Central memory CD8-positive, alpha-beta T cell (primary cell): ENCODE measurements at regions not wholly inside any gene's neighbourhood (a gene's known extent, or its start where the extent isn't known, plus 50 kb on each side); places are given as distances from the start of the nearest gene placed in this dataset.

Source experiments
- ATAC-seq: fragments of 150-1000 bp; cut with Tn5 transposase; replicated peaks from 2 replicates; pipeline ENCODE4 v1.10.0; 2022; ENCODE audit warnings: mild to moderate bottlenecking, moderate FRiP score, moderate number of reproducible peaks; ENCODE audit not compliant: poor library complexity, severe bottlenecking; ENCODE audit errors: extremely low read depth
- DNase-seq, 2 donors: peaks; one replicate each; pipeline ENCODE4 v3.0.0; 2021; ENCODE audit warnings: low spot score in 2 of 2
- H3K27ac Mint-ChIP-seq: one replicate; pipeline ENCODE4 v1.8.0; 2022; ENCODE audit warnings: low read depth, mild to moderate bottlenecking, moderate library complexity, mixed read lengths
- H3K27me3 Mint-ChIP-seq: one replicate; pipeline ENCODE4 v1.8.0; 2022; ENCODE audit warnings: mixed read lengths
- H3K36me3 Mint-ChIP-seq: one replicate; pipeline ENCODE4 v1.8.0; 2022; ENCODE audit warnings: mild to moderate bottlenecking, moderate library complexity, mixed read lengths; ENCODE audit not compliant: insufficient read depth
- H3K4me1 Mint-ChIP-seq: one replicate; pipeline ENCODE4 v1.8.0; 2022; ENCODE audit warnings: mixed read lengths
- H3K4me3 Mint-ChIP-seq: one replicate; pipeline ENCODE4 v1.8.0; 2022; ENCODE audit warnings: mild to moderate bottlenecking, moderate library complexity, mixed read lengths
- H3K9me3 Mint-ChIP-seq: one replicate; pipeline ENCODE4 v1.8.0; 2022; ENCODE audit warnings: mixed read lengths

DNA sequence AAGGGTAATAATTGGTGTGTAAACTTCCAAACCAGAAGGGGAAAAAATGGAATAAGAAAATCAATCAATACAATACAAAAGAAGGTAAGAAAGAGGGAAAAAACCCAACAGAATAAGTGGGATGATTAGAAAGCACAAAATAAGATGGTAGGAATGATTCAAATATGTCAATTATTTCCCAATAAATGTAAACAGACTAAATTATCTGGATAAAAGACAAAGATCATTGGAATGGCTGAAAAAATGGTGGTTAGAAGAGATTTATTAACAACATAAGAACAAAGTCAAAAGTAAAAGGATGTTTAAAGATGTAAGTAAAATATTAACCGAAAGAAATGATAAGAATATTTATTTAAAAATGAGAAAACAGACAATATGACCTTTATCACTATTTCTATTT lies 103.5 kb upstream of the YWHAQ start:
- DNase-seq, result no peak
- Mint-ChIP-seq H3K27ac (no peak overlapping the region), H3K9me3 (no peaks in the 10 kb centered on the region), H3K4me1 (peaks cover 48% of the 10 kb centered on the region), H3K27me3 (no peaks in the 10 kb centered on the region), H3K36me3 (peaks cover 2% of the 10 kb centered on the region), H3K4me3 (no peak overlapping the region)
- no peak for ATAC-seq

DNA sequence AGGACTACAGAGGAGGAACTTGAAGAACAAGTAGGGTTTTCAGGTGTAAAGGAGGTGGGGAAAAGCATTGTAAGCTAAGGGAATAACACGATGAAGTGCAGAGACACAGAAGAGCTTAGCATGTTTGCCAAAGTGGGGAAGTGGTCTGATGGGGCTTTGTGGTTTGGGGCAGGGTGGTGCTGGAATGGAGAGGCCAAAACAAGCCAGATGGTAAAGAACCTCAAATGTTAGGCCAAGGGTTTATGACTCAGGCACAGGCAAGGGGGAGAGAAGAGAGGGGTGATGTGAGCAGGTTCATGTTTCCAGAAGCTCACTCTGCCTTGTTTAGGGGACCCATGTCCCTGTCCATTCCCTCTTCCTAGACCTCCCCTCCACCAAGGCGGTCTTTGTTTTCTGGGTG lies 104.5 kb upstream of the YWHAQ start:
- Mint-ChIP-seq H3K27me3 (no peaks in the 10 kb centered on the region), H3K4me3 (peak overlapping the region; percentile 1), H3K36me3 (peaks cover 4% of the 10 kb centered on the region), H3K9me3 (no peaks in the 10 kb centered on the region), H3K4me1 (peaks cover 52% of the 10 kb centered on the region), H3K27ac (peak overlapping the region; percentile 47)
- ATAC-seq, result peak; percentile 17
- no peak for DNase-seq

DNA sequence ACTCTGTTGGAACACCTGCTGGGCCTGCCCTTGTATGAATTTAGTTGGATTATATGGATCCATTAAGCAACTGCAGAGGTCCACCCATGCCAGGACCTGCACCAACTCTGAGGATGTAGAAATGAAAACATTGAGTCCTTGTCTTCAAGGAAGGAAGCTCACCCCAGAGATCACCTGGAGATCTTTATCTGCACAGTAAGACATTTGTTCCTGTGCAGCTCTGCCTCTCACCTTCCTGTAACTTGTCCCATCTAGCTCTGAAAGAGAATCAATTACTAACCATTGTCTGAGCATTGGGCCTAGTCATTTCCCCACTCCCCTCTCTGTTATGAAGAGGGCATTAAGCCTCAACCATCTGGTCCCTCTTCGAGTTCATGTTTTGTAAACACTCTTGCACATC lies 105.2 kb upstream of the YWHAQ start:
- no peaks in the 10 kb centered on the region for H3K27me3 Mint-ChIP-seq
- H3K36me3 Mint-ChIP-seq, result peaks cover 4% of the 10 kb centered on the region
- no peak overlapping the region for H3K4me3 Mint-ChIP-seq
- H3K4me1 Mint-ChIP-seq, result peaks cover 52% of the 10 kb centered on the region
- no peak overlapping the region for H3K27ac Mint-ChIP-seq
- no peaks in the 10 kb centered on the region for H3K9me3 Mint-ChIP-seq
- no peak for DNase-seq
- no peak for ATAC-seq

DNA sequence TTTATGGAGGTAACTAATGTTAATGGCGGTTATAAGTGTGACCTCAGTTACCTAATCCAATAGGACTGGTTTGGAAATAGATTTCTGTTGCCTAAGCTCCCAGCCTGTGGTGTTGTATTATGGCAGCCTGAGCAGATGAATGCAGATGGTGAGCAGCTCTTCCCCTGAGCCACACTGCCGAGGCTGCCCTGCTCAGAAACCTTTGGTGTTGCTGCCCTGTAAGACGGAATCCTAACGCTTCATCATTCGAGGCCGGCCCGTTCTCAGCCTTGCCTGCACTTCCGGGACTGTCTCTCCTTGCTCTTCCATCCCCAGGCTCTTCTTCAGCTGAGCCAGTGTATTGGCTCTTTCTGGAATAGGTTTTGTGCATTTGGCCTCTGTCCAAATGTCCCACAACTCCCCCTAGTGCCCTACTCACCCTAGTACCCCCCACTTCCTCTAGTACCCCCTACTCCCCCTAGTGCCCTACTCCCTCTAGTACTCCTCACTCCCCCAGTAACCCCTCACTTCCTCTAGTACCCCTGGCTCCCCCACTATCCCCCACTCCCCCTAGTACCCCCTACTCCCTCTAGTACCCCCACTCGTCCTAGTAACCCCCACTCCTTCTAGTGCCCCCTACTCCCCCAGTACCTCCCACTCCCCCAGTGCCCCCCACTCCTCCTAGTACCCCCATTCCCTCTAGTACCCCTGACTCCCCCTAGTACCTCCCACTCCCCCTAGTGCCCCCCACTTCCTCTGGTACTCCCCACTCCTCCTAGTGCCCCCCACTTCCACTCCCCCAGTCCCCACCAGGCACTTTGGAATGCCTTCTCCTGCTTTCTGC lies 106.0 kb upstream of the TAF1B start:
- H3K4me3 Mint-ChIP-seq, result no peak overlapping the region
- H3K4me1 Mint-ChIP-seq, result peaks cover 52% of the 10 kb centered on the region
- no peaks in the 10 kb centered on the region for H3K27me3 Mint-ChIP-seq
- H3K36me3 Mint-ChIP-seq, result peaks cover 4% of the 10 kb centered on the region
- ATAC-seq (no peak), DNase-seq (no peak)
- H3K9me3 Mint-ChIP-seq, result no peaks in the 10 kb centered on the region
- peak overlapping the region; percentile 98 for H3K27ac Mint-ChIP-seq

DNA sequence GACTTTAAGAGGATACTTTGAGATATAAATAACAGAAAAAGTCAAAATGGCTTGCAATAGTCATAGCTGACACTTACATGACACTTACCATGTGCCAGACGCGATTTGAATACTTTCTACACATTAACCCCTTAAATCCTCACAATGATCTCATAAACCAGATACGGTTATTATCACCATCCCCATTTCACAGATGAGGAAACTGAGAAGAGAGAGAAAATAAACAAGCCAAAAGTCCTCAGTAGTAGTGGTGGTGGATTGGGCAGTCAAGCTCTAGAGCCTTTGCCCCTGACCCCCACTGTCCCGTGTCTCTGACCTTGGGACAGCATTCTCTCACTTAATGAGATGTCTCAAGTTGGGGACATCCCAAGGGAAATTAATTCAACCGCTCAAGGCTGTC lies 105.2 kb upstream of the TAF1B start:
- Mint-ChIP-seq H3K27me3 (no peaks in the 10 kb centered on the region), H3K9me3 (no peaks in the 10 kb centered on the region), H3K4me1 (peaks cover 47% of the 10 kb centered on the region), H3K27ac (peak overlapping the region; percentile 98), H3K4me3 (peak overlapping the region; percentile 83), H3K36me3 (peaks cover 4% of the 10 kb centered on the region)
- ATAC-seq, result no peak
- DNase-seq, result no peak

DNA sequence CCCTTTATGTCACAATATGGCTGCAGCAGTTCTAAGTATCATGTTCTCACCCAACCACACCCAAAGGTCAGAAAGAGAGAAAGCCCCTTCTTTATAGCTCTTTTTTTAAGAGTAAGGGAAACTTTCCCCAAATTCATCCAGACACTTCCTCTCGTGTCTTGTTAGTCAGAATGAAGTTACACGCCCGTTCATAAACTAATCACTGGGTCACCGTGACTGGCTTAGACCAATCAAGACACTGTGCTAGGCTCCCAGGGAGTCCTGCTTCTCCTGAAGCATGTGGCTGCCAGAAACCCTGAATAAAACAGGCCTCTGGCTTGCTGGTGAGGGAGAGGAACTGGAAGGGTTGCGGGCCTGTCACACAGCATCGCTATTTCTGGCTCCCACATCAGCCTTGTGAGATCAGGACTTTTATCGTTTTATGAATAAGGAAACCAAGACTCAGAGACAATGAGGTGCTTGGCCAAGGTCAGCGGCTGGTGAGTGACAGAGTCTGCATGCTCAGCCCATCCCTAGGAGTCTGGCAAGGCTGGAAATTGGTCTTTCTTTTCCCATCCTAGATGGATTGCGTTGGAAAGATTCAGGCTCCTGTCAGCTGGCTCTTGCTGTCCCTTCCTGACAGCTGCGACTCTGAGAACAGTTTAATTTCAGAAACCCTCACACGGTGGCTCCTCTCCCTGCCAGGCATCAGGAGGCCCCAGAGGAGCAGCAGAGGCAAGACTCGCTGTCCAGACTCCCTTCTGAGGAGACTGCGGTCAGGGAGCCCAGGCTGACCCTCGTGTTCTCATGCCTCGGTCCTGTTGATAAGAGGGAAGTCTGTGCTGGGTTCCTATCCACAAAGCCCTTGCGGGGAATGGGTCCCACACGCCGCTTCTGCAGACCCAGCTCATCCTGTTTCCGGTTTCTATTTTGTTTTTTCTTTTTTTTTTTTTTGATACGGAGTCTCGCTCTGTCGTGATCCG lies 104.5 kb upstream of the TAF1B start:
- DNase-seq (no peak), ATAC-seq (peak; percentile 23)
- Mint-ChIP-seq H3K27ac (peak overlapping the region; percentile 98), H3K27me3 (no peaks in the 10 kb centered on the region), H3K4me1 (peaks cover 47% of the 10 kb centered on the region), H3K9me3 (no peaks in the 10 kb centered on the region), H3K4me3 (peak overlapping the region; percentile 83), H3K36me3 (peaks cover 4% of the 10 kb centered on the region)

DNA sequence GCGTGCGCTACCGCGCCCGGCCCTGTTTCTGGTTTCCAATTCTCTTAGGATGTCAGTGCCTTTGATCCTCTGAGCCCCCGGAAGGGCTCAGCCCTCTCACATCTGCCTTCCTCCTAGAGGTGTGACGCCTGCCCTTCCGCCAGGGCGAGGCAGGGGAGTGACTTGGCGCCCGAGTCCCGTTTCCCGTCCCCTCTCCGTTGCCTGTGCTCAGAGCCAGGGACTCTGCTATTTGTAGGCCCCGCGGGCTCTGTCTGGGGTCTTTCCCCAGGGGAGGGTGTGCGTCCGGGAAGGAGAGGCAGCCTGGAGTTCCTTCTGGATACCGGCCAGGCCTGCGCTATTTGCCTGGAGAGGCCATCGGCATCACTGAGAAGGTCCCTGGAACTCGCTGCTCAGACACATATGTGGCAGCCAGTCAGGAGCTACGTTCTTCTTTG lies 103.7 kb upstream of the TAF1B start:
- Mint-ChIP-seq H3K27me3 (no peaks in the 10 kb centered on the region), H3K4me1 (peaks cover 47% of the 10 kb centered on the region), H3K4me3 (peak overlapping the region; percentile 83), H3K9me3 (no peaks in the 10 kb centered on the region), H3K27ac (peak overlapping the region; percentile 98), H3K36me3 (peaks cover 4% of the 10 kb centered on the region)
- DNase-seq (peak in 1 of 2 donors; percentile 41), ATAC-seq (peak; percentile 81)

DNA sequence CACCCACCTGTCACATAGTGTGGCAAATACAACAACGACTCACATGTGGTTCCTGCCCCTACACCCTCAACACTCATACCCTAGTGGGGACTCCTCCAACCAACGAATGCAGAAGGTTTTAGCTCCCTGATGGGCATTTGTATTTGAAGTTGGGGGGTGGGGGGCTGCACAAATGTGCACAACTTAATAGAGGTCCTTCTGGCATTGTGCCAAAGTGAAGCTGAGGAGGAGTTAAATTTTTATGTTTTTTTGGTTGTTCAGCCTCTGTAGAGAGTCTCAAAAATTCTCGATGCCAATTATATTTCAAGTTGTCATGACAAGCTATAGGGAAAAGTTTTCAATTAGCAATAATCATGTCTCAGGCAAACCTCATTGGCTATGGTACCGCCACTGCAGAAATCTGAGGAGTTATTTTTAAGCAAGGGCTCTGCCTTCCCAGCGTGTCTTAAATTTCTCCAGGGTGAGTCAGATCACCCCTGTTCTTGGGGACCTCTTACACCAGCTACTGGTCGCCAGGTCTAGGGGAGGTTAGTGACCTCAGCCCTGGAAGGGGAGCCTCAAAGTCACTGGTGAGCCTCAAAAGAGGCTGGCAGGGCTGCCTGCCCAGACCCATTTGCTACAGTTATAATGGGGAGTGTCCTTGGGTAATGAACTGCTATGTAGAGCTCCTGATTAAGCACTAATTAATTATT lies 102.7 kb upstream of the TAF1B start:
- H3K27ac Mint-ChIP-seq, result peak overlapping the region; percentile 16
- H3K4me3 Mint-ChIP-seq, result peak overlapping the region; percentile 20
- H3K27me3 Mint-ChIP-seq, result no peaks in the 10 kb centered on the region
- H3K36me3 Mint-ChIP-seq, result peaks cover 4% of the 10 kb centered on the region
- no peak for ATAC-seq
- DNase-seq, result no peak
- no peaks in the 10 kb centered on the region for H3K9me3 Mint-ChIP-seq
- H3K4me1 Mint-ChIP-seq, result peaks cover 38% of the 10 kb centered on the region

DNA sequence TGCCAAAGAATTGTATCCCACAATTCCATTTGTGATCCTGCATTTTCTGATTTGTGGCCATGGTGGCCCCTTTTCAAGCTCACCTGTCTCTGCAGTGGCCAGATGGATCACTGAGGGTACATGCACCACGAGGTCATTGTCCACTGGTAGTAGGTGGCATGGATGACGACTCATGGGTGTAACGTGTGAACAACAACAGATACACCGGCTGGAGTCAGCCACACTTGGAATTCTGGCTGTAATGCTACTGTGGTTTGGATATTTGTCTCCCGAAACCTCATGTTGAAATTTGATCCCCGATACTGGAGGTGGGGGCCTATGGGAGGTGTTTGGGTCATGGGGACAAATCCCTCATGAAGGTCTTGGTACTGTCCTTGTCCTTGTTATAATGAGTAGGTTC lies 102.2 kb upstream of the TAF1B start:
- no peak for DNase-seq
- Mint-ChIP-seq H3K27ac (no peak overlapping the region), H3K4me1 (peaks cover 33% of the 10 kb centered on the region)

DNA sequence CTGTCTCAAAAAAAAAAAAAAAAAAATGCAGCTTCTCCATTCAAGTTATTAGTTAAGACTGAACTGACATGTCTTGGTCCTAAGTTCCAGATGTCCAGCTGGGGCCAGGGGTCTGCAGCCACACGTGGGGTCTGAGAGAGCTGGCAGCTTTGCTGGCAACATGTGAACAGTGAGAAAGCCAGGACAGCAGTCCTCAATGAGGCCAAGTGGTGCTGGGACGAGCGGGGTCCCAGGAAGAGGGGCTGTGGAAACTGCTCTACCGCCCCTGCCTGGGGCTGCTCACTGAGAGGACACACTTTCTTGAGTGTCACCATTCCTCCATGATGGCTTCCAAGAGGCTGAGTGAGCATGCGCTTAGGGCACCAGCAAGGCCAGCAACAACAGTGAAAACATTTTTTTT lies 100.7 kb upstream of the TAF1B start:
- H3K4me1 Mint-ChIP-seq, result peaks cover 20% of the 10 kb centered on the region
- ATAC-seq (no peak), DNase-seq (no peak)
- H3K4me3 Mint-ChIP-seq, result no peak overlapping the region
- H3K36me3 Mint-ChIP-seq, result peaks cover 4% of the 10 kb centered on the region
- no peaks in the 10 kb centered on the region for H3K27me3 Mint-ChIP-seq
- no peaks in the 10 kb centered on the region for H3K9me3 Mint-ChIP-seq
- peak overlapping the region; percentile 12 for H3K27ac Mint-ChIP-seq

More for the DNA sequence above, 102.2 kb upstream of the TAF1B start:
- no peak for ATAC-seq
- H3K36me3 Mint-ChIP-seq, result peaks cover 4% of the 10 kb centered on the region
- no peaks in the 10 kb centered on the region for H3K9me3 Mint-ChIP-seq
- peak overlapping the region; percentile 5 for H3K4me3 Mint-ChIP-seq
- H3K27me3 Mint-ChIP-seq, result no peaks in the 10 kb centered on the region

DNA sequence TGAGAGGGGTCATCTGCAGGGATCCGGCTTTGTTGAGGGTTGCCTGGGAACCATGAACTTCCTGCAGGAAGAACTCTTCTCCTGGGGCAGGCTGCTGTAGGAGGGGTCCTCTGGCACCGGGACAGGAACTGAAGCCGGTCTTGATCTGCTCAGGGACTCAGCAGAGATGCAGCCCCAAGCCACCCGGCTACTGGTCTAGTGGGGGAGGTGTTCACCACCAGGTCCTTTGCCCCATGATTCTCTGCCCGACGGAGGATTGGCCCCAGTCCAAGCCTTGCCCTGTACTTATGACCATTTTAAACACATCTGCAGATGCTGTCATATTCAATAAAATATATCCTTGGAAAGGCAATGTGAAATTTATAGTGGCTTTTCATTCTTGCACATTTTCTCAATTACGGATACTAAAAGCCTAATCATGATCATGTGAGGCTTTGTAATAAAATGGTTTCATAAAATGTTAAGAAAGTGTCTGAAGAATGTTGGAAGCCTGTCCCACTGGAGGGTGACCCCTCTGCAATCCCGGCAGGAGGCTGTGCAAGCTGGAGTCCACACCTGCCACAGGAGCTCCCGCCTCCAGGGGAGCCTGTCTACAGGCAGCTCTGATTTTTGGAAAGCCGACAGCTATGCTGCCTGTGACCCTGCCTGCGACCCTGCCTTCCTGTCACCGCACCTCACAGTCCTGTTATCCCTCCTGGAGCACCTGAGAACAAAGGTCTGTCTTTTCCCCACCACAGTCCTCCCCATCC lies 98.8 kb upstream of the TAF1B start:
- Mint-ChIP-seq H3K4me3 (no peak overlapping the region), H3K4me1 (peaks cover 15% of the 10 kb centered on the region), H3K9me3 (no peaks in the 10 kb centered on the region), H3K27me3 (no peaks in the 10 kb centered on the region), H3K36me3 (no peaks in the 10 kb centered on the region), H3K27ac (no peak overlapping the region)
- DNase-seq, result no peak
- ATAC-seq, result no peak
